Activated B cell treated with CpG ODN at 0.5 μM for 24 hours (primary cell): ENCODE measurements at regions not wholly inside any gene's neighbourhood (a gene's known extent, or its start where the extent isn't known, plus 50 kb on each side); places are given as distances from the start of the nearest gene placed in this dataset.

Experiments
- ATAC-seq: fragments of 200-7000 bp; cut with Tn5 transposase; one replicate; pipeline ENCODE4 v1.10.0; 2021; ENCODE audit warnings: low read depth, mild to moderate bottlenecking, moderate library complexity
- CTCF ChIA-PET: fragments of 350-600 bp; sonication (Branson Sonifier 250); formaldehyde crosslinking; loops from one replicate; lab custom pipeline; 2021; ENCODE audit warnings: antibody characterized with exemption; lab: Charles Lee
- POLR2A ChIA-PET: fragments of 350-600 bp; sonication (Branson Sonifier 250); formaldehyde crosslinking; loops from one replicate; lab custom pipeline; 2021; ENCODE audit warnings: antibody characterized with exemption; lab: Charles Lee
- DNase-seq: peaks from one replicate; pipeline ENCODE4 v3.0.0; 2022
- H3K27ac Mint-ChIP-seq: one replicate; pipeline ENCODE4 v1.8.0; 2020; ENCODE audit warnings: mixed read lengths
- H3K27me3 Mint-ChIP-seq: one replicate; pipeline ENCODE4 v1.8.0; 2021; ENCODE audit warnings: mixed read lengths
- H3K36me3 Mint-ChIP-seq: one replicate; pipeline ENCODE4 v1.8.0; 2021; ENCODE audit warnings: low read depth, mixed read lengths
- H3K4me1 Mint-ChIP-seq: one replicate; pipeline ENCODE4 v1.8.0; 2021; ENCODE audit warnings: mixed read lengths
- H3K4me3 Mint-ChIP-seq: one replicate; pipeline ENCODE4 v1.8.0; 2020; ENCODE audit warnings: mild to moderate bottlenecking, mixed read lengths
- H3K9me3 Mint-ChIP-seq: one replicate; pipeline ENCODE4 v1.8.0; 2020; ENCODE audit warnings: mixed read lengths
- intact Hi-C: fragments of 100-400 bp; cut with micrococcal nuclease; formaldehyde crosslinking; loops from one replicate; pipeline ENCODE4 v1.15.1; 2024
- TF ChIP-seq, protein P1 (sequence below): fragments of 200-600 bp; IDR thresholded peaks from one replicate; pipeline ENCODE4 v1.8.0; 2022; ENCODE audit warnings: antibody characterized with exemption, mild to moderate bottlenecking

DNA sequence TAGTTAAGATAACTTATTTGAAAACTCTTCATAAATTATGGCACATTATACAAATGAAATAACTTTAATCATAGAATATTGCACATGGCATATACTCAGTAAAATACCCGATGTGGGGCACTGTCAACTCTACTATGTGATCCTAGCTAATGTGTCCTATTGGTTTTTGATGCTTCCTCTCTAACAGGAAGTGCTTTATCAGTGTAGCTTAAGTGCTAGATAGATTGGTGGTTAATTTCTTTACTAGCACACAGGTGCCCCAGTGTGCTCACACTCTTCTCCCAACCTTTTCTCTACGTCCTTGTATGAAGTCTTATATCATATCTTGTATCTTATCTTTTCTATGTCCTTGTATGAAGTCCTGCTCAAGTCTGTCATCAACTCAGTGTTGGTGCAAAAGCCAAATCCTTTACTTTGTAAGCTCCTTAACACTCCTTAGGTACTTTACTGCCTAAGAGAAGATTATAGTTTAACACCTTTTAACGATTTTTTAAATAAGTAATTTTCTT, 358.9 kb downstream of the CENPW start:
- no peaks in the 10 kb centered on the region for H3K36me3 Mint-ChIP-seq
- TF ChIP-seq, protein P1, sequence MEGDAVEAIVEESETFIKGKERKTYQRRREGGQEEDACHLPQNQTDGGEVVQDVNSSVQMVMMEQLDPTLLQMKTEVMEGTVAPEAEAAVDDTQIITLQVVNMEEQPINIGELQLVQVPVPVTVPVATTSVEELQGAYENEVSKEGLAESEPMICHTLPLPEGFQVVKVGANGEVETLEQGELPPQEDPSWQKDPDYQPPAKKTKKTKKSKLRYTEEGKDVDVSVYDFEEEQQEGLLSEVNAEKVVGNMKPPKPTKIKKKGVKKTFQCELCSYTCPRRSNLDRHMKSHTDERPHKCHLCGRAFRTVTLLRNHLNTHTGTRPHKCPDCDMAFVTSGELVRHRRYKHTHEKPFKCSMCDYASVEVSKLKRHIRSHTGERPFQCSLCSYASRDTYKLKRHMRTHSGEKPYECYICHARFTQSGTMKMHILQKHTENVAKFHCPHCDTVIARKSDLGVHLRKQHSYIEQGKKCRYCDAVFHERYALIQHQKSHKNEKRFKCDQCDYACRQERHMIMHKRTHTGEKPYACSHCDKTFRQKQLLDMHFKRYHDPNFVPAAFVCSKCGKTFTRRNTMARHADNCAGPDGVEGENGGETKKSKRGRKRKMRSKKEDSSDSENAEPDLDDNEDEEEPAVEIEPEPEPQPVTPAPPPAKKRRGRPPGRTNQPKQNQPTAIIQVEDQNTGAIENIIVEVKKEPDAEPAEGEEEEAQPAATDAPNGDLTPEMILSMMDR = no peak
- ChIA-PET POLR2A (no interaction called here), CTCF (no interaction called here)
- intact Hi-C loops = no loop called here
- H3K27me3 Mint-ChIP-seq = no peaks in the 10 kb centered on the region
- ATAC-seq = no peak
- H3K27ac Mint-ChIP-seq = no peak overlapping the region
- no peak overlapping the region for H3K4me3 Mint-ChIP-seq
- no peaks in the 10 kb centered on the region for H3K9me3 Mint-ChIP-seq
- no peak for DNase-seq
- no peaks in the 10 kb centered on the region for H3K4me1 Mint-ChIP-seq

DNA sequence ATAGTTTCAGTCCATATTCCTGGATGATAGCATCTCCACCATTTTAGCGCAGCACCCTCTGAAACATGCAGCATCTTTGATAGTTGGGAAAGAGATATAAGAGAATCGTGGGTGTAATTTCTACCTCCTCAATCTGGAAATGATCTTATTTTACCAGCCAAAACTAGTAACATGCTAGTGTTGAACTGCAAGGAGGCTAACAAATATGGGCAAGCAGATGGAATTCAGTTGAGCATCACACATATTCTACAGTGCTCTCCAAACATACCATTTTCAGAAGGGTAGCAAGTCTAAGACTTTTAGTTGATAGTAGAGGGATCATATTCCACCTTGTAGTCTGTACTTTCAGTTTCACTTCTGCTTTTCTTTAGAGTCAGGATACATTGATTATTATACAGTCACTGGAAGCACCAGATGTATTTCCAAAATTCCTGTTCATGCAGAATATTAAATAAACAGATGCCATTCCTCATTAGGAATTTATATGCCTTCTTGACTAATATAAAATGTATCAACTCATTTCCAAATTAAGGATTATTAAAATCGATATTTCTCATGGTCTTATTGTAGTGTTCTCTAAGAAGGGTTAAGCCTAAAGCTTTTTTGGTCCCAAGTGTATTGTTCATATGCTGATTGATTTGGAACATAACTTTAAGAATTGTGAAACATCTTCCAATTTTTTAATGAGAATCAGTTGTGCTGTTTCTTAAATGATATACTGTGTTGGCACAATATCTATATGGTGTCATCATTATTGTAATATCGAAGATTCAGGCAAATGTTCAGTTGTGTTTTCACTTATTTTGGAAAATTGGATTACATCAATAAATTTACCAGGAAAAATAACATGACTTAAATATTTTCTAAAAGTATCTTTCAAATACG, 362.0 kb downstream of the CENPW start:
- CTCF ChIA-PET = no interaction called here
- POLR2A ChIA-PET = no interaction called here
- Mint-ChIP-seq H3K27me3 (no peaks in the 10 kb centered on the region), H3K4me1 (no peaks in the 10 kb centered on the region), H3K4me3 (no peak overlapping the region), H3K27ac (no peak overlapping the region), H3K36me3 (no peaks in the 10 kb centered on the region), H3K9me3 (no peaks in the 10 kb centered on the region)
- ATAC-seq = no peak
- intact Hi-C loops = no loop called here
- DNase-seq = no peak
- TF ChIP-seq, protein P1 = no peak

DNA sequence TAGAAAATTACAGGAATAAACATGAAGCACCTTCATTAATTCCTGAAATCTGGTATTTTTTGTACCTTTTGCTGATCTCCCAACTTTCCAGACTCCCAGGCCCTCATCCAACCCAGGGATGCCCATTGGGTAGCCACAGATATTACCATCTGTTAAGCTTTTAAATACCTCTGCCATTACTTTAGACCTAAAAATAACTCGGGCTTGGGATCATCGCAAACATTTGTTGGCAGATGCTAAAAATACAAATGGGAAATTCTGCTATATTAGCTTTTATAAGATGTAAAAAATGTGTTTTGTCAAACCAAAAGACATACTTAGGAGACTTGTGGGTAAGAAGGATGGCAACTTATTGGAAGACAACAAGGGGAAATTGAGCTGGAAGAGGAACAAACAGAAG, 376.1 kb downstream of the CENPW start:
- TF ChIP-seq, protein P1 = no peak
- no peaks in the 10 kb centered on the region for H3K9me3 Mint-ChIP-seq
- intact Hi-C loops = no loop called here
- H3K27ac Mint-ChIP-seq = no peak overlapping the region
- no peaks in the 10 kb centered on the region for H3K27me3 Mint-ChIP-seq
- ATAC-seq = no peak
- no peak overlapping the region for H3K4me3 Mint-ChIP-seq
- POLR2A ChIA-PET = no interaction called here
- H3K4me1 Mint-ChIP-seq = no peaks in the 10 kb centered on the region
- DNase-seq = no peak
- CTCF ChIA-PET = no interaction called here
- H3K36me3 Mint-ChIP-seq = no peaks in the 10 kb centered on the region

DNA sequence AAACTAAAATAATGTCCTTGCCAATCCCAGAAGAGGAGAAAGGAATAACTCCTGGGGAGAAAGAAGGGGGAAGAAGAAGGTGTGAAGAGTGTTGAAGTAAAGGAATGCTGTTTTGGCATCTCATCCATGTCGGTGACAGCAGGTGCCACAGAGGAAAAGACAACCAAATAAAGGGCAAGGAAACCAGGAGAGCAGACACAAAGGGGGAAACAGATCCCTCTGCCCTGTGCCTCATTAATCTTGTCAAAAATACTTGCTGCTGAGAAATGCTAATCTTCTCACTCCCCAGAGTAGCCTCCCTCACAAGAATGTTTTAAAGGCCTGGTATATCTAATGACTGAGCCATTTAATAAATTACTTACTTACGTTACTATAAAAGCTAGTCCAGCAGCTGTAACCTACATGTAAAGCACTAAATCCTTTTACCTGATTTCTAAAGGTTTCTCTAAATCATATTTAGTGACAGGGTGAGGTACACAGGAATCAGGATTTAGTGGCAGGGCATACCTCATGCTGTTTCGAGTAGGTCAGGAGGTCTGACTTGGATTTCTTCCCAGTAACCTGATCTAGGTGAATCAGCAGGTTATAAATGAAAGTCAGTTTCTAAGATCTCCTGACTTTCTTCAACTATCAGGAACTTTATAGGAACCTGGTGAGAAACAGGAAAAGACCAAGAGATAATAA, 377.1 kb downstream of the CENPW start:
- Mint-ChIP-seq H3K4me3 (no peak overlapping the region), H3K27ac (no peak overlapping the region), H3K27me3 (no peaks in the 10 kb centered on the region), H3K9me3 (no peaks in the 10 kb centered on the region), H3K36me3 (no peaks in the 10 kb centered on the region), H3K4me1 (no peaks in the 10 kb centered on the region)
- TF ChIP-seq, protein P1 = no peak
- no peak for DNase-seq
- no peak for ATAC-seq
- intact Hi-C loops = no loop called here
- POLR2A ChIA-PET = no interaction called here
- CTCF ChIA-PET = no interaction called here

DNA sequence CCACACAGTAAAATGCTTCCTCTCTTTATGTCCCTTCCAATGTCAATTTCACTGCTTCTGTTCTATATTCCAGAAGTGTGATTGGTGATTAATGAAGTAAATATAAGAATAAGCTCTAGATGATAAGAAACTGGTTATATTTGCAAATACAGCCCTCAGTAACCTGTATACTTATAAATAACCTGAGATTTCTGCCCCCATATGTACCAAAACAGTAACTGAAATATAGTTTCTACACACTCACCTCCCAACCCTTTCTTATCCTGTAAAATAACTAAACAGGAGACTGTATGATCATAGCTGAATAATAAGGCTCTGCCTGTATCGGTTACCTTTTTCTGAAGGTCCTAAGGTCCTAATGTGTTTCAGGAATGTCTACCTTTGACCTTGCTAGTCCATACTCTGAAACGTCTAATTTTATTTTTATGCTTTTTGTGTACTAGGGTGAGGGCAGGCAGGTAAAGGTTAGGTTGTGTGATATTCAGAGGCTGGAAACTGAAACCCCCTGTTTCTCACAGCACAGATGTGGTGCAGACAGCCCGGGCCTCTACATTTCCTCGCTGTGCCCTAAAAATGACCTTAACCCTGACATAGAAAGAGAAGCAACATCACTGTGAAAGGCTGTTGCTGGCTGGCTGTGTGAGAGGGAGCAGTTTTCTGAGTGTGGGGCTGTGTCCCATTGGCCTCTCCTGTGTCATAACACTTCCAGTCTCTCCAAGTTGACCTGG, 378.8 kb downstream of the CENPW start:
- TF ChIP-seq, protein P1 = no peak
- ChIA-PET CTCF (no interaction called here), POLR2A (no interaction called here)
- ATAC-seq = no peak
- Mint-ChIP-seq H3K4me1 (no peaks in the 10 kb centered on the region), H3K27me3 (no peaks in the 10 kb centered on the region), H3K27ac (no peak overlapping the region), H3K9me3 (no peaks in the 10 kb centered on the region), H3K36me3 (no peaks in the 10 kb centered on the region), H3K4me3 (no peak overlapping the region)
- intact Hi-C loops = no loop called here
- no peak for DNase-seq
